ENCODE measurements at regions not wholly inside any gene's neighbourhood (a gene's known extent, or its start where the extent isn't known, plus 50 kb on each side); places are given as distances from the start of the nearest gene placed in this dataset.

DNA sequence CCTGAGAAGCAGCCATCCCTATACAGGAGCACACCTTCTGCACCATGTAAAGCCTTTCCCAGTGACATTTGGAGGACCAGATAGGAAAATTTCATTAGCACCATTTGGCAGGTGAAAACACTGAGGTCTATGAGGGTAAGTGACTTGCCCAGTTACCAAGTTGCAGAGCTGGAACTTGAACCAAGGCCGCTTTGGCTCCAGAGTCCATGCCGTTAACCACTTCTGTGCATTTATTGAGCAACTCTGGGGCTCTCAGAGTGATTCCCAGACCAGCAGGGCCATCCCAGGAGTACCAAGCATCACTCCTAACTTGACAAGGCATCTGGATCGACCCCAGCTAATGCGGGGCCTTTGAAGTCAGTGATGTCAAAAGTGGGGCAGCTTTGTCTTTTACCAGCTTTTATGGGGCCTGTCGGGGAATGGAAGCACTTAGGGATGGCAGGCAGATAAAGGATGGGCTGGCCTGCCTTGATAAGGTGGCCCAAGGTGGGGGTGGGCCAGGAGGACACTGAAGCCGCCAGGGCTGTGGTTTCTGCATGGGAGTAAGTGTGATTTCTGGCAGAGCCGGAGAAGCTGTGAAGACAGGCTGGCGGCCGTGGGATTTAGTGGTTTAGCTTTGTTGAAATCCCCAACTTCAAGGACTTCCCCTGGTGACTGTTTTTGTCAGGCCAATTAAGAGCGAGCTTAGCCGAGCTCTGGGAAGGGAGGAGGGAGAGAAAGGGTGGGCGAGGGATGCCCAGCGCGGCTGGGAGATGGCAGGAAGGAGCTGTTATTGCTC lies 127.3 kb downstream of the MACROH2A1 start:
- 58% methylated on average over 14 of the region's 14 CpGs; no CpG with 5 or more reads in 1 of the 2 donors for WGBS, 2 donors (ENCODE audit: low coverage in 1 of 2)
- intact Hi-C loops (cut with DNase I; ENCODE audit: low total_unique reads) (no loop called here), in situ Hi-C loops (cut with MboI; ENCODE audit: low pct_ligation_motif_present in 1 of 4, low pct_unique_long_range_greater_than_20kb in 1 of 4, low sequenced_read_pairs in 3 of 4) (no loop called here)

DNA sequence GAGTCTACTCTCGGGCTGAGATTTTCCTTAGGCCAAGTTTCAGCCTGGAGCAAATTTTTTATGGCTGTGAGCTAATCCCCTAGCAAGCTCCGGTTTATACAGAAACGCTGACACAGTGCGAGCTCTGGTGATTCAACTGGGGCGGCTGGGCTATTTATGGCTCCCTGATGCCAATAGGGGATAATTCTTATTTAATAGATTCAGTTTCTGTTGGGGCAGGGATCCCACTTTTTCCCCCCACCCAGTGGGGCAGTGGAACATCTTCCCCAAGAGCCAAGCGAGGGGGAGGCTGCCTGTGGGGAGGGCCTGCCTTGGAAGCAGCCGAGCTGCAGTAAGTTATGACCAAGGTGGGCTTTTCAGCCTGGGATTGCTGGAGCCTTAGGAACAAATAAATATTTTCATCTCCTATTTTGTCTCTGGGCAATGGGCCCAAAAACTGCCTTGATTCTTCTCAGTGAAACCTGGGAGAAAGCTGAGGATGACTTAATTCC lies 129.1 kb downstream of the MACROH2A1 start:
- intact Hi-C loops (cut with DNase I; ENCODE audit: low total_unique reads) (no loop called here), in situ Hi-C loops (cut with MboI; ENCODE audit: low pct_ligation_motif_present in 1 of 4, low pct_unique_long_range_greater_than_20kb in 1 of 4, low sequenced_read_pairs in 3 of 4) (no loop called here)
- no peak for DNase-seq
- Histone ChIP-seq H3K27ac (peak overlapping the region; percentile 58 to 76 (median 66)), H3K4me1 (peaks cover 0 to 16% (median 0%) of the 10 kb centered on the region in 4 donors), H3K27me3 (no peaks in the 10 kb centered on the region), H3K9me3 (no peaks in the 10 kb centered on the region), H3K36me3 (no peaks in the 10 kb centered on the region), H3K4me3 (no peak overlapping the region)
- 58 to 85% methylated on average over 5 to 7 of the region's 7 CpGs for WGBS, 2 donors (ENCODE audit: low coverage in 1 of 2)
- TF ChIP-seq POLR2A (IDR thresholded peaks at IDR 0.05) (no peak), POLR2AphosphoS5 (IDR thresholded peaks at IDR 0.05) (no peak), EP300 (IDR thresholded peaks at IDR 0.05; ENCODE audit: low read depth) (no peak)
- TF ChIP-seq, protein P1, sequence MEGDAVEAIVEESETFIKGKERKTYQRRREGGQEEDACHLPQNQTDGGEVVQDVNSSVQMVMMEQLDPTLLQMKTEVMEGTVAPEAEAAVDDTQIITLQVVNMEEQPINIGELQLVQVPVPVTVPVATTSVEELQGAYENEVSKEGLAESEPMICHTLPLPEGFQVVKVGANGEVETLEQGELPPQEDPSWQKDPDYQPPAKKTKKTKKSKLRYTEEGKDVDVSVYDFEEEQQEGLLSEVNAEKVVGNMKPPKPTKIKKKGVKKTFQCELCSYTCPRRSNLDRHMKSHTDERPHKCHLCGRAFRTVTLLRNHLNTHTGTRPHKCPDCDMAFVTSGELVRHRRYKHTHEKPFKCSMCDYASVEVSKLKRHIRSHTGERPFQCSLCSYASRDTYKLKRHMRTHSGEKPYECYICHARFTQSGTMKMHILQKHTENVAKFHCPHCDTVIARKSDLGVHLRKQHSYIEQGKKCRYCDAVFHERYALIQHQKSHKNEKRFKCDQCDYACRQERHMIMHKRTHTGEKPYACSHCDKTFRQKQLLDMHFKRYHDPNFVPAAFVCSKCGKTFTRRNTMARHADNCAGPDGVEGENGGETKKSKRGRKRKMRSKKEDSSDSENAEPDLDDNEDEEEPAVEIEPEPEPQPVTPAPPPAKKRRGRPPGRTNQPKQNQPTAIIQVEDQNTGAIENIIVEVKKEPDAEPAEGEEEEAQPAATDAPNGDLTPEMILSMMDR (IDR thresholded peaks at IDR 0.05) = no peak

More for the DNA sequence above, 127.3 kb downstream of the MACROH2A1 start:
- no peak for DNase-seq
- H3K27me3 ChIP-seq = no peaks in the 10 kb centered on the region
- peaks cover 0 to 11% (median 0%) of the 10 kb centered on the region in 4 donors for H3K4me1 ChIP-seq
- no peaks in the 10 kb centered on the region for H3K9me3 ChIP-seq
- no peaks in the 10 kb centered on the region for H3K36me3 ChIP-seq
- TF ChIP-seq POLR2AphosphoS5 (IDR thresholded peaks at IDR 0.05) = no peak
- no peak for TF ChIP-seq POLR2A (IDR thresholded peaks at IDR 0.05)
- no peak for TF ChIP-seq EP300 (IDR thresholded peaks at IDR 0.05; ENCODE audit: low read depth)
- TF ChIP-seq, protein P1 (IDR thresholded peaks at IDR 0.05) = no peak
- no peak overlapping the region for H3K4me3 ChIP-seq
- no peak overlapping the region for H3K27ac ChIP-seq

DNA sequence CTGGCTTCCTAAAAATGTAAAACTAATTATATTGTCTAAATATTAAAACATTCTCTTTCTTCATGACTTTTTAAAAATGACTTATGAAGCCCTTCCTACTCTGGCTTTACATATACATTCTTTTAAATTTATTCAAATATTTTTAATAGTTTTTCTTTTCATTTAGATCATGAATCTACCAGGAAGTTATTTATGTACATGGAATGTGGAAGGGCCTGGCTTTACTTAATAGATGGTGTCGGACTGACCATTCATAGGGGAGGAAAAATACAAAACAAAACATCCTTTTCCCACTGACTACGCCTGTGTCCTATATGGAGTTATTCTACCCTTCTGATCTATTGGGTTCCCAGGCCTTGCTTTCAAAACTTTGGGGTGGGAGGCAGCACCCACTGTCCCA lies 129.8 kb downstream of the MACROH2A1 start:
- Histone ChIP-seq H3K27ac (peak overlapping the region; percentile 58 to 76 (median 66)), H3K4me1 (peaks cover 0 to 20% (median 0%) of the 10 kb centered on the region in 4 donors), H3K9me3 (no peaks in the 10 kb centered on the region), H3K27me3 (no peaks in the 10 kb centered on the region), H3K36me3 (no peaks in the 10 kb centered on the region), H3K4me3 (no peak overlapping the region)
- TF ChIP-seq POLR2AphosphoS5 (IDR thresholded peaks at IDR 0.05) (no peak), POLR2A (IDR thresholded peaks at IDR 0.05) (no peak), EP300 (IDR thresholded peaks at IDR 0.05; ENCODE audit: low read depth) (no peak)
- TF ChIP-seq, protein P1 (IDR thresholded peaks at IDR 0.05) = no peak
- WGBS, 2 donors (ENCODE audit: low coverage in 1 of 2) = 78 to 81% methylated on average over 2 of the region's 2 CpGs
- no peak for DNase-seq
- intact Hi-C loops (cut with DNase I; ENCODE audit: low total_unique reads) (no loop called here), in situ Hi-C loops (cut with MboI; ENCODE audit: low pct_ligation_motif_present in 1 of 4, low pct_unique_long_range_greater_than_20kb in 1 of 4, low sequenced_read_pairs in 3 of 4) (no loop called here)

DNA sequence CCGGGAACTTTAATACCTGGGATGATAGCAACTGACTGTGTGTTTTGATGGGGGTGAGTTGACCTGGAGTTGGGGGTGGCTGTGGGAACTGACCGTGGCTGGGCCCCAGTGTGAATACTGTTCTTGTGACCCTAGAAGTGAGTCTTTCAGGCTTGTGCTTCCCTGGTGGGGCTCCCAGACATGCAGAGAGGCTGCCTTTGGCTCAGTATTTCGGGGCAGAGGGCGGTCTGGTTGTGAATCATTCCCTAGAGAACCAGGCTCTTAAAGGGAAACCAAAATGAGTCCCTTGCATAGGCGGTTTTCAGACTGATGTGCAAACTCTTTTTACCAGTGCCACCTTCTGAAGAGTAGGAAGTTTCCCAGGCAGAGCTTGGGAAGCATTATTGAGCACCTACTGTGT lies 132.1 kb downstream of the MACROH2A1 start:
- intact Hi-C loops (cut with DNase I; ENCODE audit: low total_unique reads) = no loop called here
- Histone ChIP-seq H3K36me3 (no peaks in the 10 kb centered on the region), H3K4me1 (peaks cover 0 to 20% (median 0%) of the 10 kb centered on the region in 4 donors), H3K4me3 (no peak overlapping the region), H3K9me3 (peaks cover 0 to 1% of the 10 kb centered on the region in 2 donors), H3K27me3 (no peaks in the 10 kb centered on the region), H3K27ac (peak overlapping the region in 3 of 4 donors; percentile 17 to 60 (median 44))
- 71 to 77% methylated on average over 5 of the region's 5 CpGs for WGBS, 2 donors (ENCODE audit: low coverage in 1 of 2)
- TF ChIP-seq POLR2A (IDR thresholded peaks at IDR 0.05) = no peak
- TF ChIP-seq POLR2AphosphoS5 (IDR thresholded peaks at IDR 0.05) = no peak
- TF ChIP-seq, protein P1 (IDR thresholded peaks at IDR 0.05) = no peak
- TF ChIP-seq EP300 (IDR thresholded peaks at IDR 0.05; ENCODE audit: low read depth) = no peak
- in situ Hi-C loops (cut with MboI; ENCODE audit: low pct_ligation_motif_present in 1 of 4, low pct_unique_long_range_greater_than_20kb in 1 of 4, low sequenced_read_pairs in 3 of 4) = no loop called here
- no peak for DNase-seq
